HAP-1 (cell line): ENCODE measurements at regions not wholly inside any gene's neighbourhood (a gene's known extent, or its start where the extent isn't known, plus 50 kb on each side); places are given as distances from the start of the nearest gene placed in this dataset.

Experiments used
- DNase-seq, 2 experiments: peaks; one replicate each; pipeline ENCODE4 v3.0.0-alpha.2; 2016 to 2020; ENCODE audit warnings: low spot score in 2 of 2
- H3K27me3 ChIP-seq: fragments of 250-450 bp; sonication (Bioruptor Pico); 2 replicates; pipeline ENCODE4 v1.5.1; 2020; ENCODE audit warnings: low read depth, mild to moderate bottlenecking, moderate library complexity
- H3K36me3 ChIP-seq: fragments of 250-450 bp; sonication (Bioruptor Pico); replicated peaks from 2 replicates; pipeline ENCODE4 v1.5.1; 2020; ENCODE audit warnings: mild to moderate bottlenecking
- H3K4me1 ChIP-seq: fragments of 250-450 bp; sonication (Bioruptor Pico); 2 replicates; pipeline ENCODE4 v1.5.1; 2020; ENCODE audit warnings: mild to moderate bottlenecking
- H3K4me3 ChIP-seq: fragments of 250-450 bp; sonication (Bioruptor Pico); 2 replicates; pipeline ENCODE4 v1.5.1; 2020; ENCODE audit warnings: mild to moderate bottlenecking, moderate library complexity
- H3K9me3 ChIP-seq: fragments of 250-450 bp; sonication (Bioruptor Pico); 2 replicates; pipeline ENCODE4 v1.5.1; 2020; ENCODE audit warnings: mild to moderate bottlenecking, moderate library complexity
- in situ Hi-C: fragments of 300-500 bp; cut with MboI; formaldehyde crosslinking; loops from 3 replicates; pipeline ENCODE4 v1.14.3; 2020; ENCODE audit warnings: low sequenced_read_pairs, inconsistent platforms, mixed read lengths

GRCh38 chr2:84373391-84373790, 85.7 kb downstream of the SUCLG1 start:
- no peaks in the 10 kb centered on the region for H3K27me3 ChIP-seq
- H3K4me1 ChIP-seq, result no peaks in the 10 kb centered on the region
- H3K4me3 ChIP-seq, result no peak overlapping the region
- DNase-seq, result no peak
- in situ Hi-C loops, result no loop called here
- no peaks in the 10 kb centered on the region for H3K36me3 ChIP-seq
- H3K9me3 ChIP-seq, result no peaks in the 10 kb centered on the region

GRCh38 chr2:84362541-84362940, 96.5 kb downstream of the SUCLG1 start:
- Histone ChIP-seq H3K27me3 (no peaks in the 10 kb centered on the region), H3K36me3 (no peaks in the 10 kb centered on the region), H3K4me3 (no peak overlapping the region), H3K9me3 (no peaks in the 10 kb centered on the region; the same call in 1 of the 2 replicates), H3K4me1 (no peaks in the 10 kb centered on the region)
- DNase-seq, result no peak
- in situ Hi-C loops, result no loop called here

GRCh38 chr2:84338069-84338468, 121.0 kb downstream of the SUCLG1 start:
- Histone ChIP-seq H3K36me3 (no peaks in the 10 kb centered on the region), H3K4me1 (no peaks in the 10 kb centered on the region), H3K4me3 (no peak overlapping the region), H3K9me3 (no peaks in the 10 kb centered on the region), H3K27me3 (no peaks in the 10 kb centered on the region)
- no peak for DNase-seq
- in situ Hi-C loops, result no loop called here

GRCh38 chr2:84327645-84328249, 131.3 kb downstream of the SUCLG1 start:
- Histone ChIP-seq H3K4me3 (no peak overlapping the region), H3K9me3 (no peaks in the 10 kb centered on the region), H3K36me3 (no peaks in the 10 kb centered on the region), H3K27me3 (no peaks in the 10 kb centered on the region), H3K4me1 (no peaks in the 10 kb centered on the region)
- in situ Hi-C loops, result no loop called here
- DNase-seq, result no peak

- no peaks in the 10 kb centered on the region for H3K27me3 ChIP-seq
- H3K4me1 ChIP-seq, result no peaks in the 10 kb centered on the region
- in situ Hi-C loops, result no loop called here
- no peak for DNase-seq
- no peak overlapping the region for H3K4me3 ChIP-seq
- H3K36me3 ChIP-seq, result no peaks in the 10 kb centered on the region
- H3K9me3 ChIP-seq, result no peaks in the 10 kb centered on the region
Measured at GRCh38 chr2:84326831-84327432, 132.1 kb downstream of the SUCLG1 start.

- in situ Hi-C loops, result no loop called here
- Histone ChIP-seq H3K27me3 (no peaks in the 10 kb centered on the region), H3K4me1 (no peaks in the 10 kb centered on the region), H3K4me3 (no peak overlapping the region), H3K36me3 (no peaks in the 10 kb centered on the region), H3K9me3 (no peaks in the 10 kb centered on the region)
- no peak for DNase-seq
Measured at GRCh38 chr2:84323890-84324289, 135.2 kb downstream of the SUCLG1 start.

- H3K27me3 ChIP-seq, result peaks cover 7% of the 10 kb centered on the region; the same call in 1 of the 2 replicates
- no peak overlapping the region for H3K4me3 ChIP-seq
- no peaks in the 10 kb centered on the region for H3K9me3 ChIP-seq
- no peaks in the 10 kb centered on the region for H3K4me1 ChIP-seq
- no peaks in the 10 kb centered on the region for H3K36me3 ChIP-seq
- in situ Hi-C loops, result no loop called here
- no peak for DNase-seq
Measured at GRCh38 chr2:84320940-84321339, 138.1 kb downstream of the SUCLG1 start.

- Histone ChIP-seq H3K27me3 (peaks cover 7% of the 10 kb centered on the region; the same call in 1 of the 2 replicates), H3K4me1 (peaks cover 1% of the 10 kb centered on the region; the same call in 1 of the 2 replicates), H3K4me3 (no peak overlapping the region), H3K9me3 (no peaks in the 10 kb centered on the region), H3K36me3 (no peaks in the 10 kb centered on the region)
- in situ Hi-C loops, result no loop called here
- no peak for DNase-seq
Measured at GRCh38 chr2:84319581-84319980, 139.5 kb downstream of the SUCLG1 start.

- Histone ChIP-seq H3K36me3 (no peaks in the 10 kb centered on the region), H3K27me3 (peaks cover 7% of the 10 kb centered on the region; the same call in 1 of the 2 replicates), H3K4me1 (peaks cover 2% of the 10 kb centered on the region; the same call in 1 of the 2 replicates), H3K9me3 (no peaks in the 10 kb centered on the region), H3K4me3 (no peak overlapping the region)
- in situ Hi-C loops, result no loop called here
- no peak for DNase-seq
Measured at GRCh38 chr2:84317135-84317534, 141.9 kb downstream of the SUCLG1 start.

GRCh38 chr2:84314901-84315330, 144.2 kb downstream of the SUCLG1 start:
- H3K27me3 ChIP-seq, result peaks cover 7% of the 10 kb centered on the region; the same call in 1 of the 2 replicates
- in situ Hi-C loops, result no loop called here

GRCh38 chr2:84314250-84314649, 144.8 kb downstream of the SUCLG1 start:
- peaks cover 2% of the 10 kb centered on the region; the same call in 1 of the 2 replicates for H3K4me1 ChIP-seq
- no peak overlapping the region for H3K4me3 ChIP-seq
- H3K27me3 ChIP-seq, result peaks cover 10% of the 10 kb centered on the region
- H3K9me3 ChIP-seq, result no peaks in the 10 kb centered on the region
- in situ Hi-C loops, result no loop called here
- no peak for DNase-seq
- H3K36me3 ChIP-seq, result no peaks in the 10 kb centered on the region

More at GRCh38 chr2:84314901-84315330, 144.2 kb downstream of the SUCLG1 start:
- Histone ChIP-seq H3K9me3 (no peaks in the 10 kb centered on the region), H3K4me1 (peaks cover 2% of the 10 kb centered on the region; the same call in 1 of the 2 replicates), H3K36me3 (no peaks in the 10 kb centered on the region), H3K4me3 (no peak overlapping the region)
- DNase-seq, result peak; percentile 79 to 93

- in situ Hi-C loops, result no loop called here
- H3K4me1 ChIP-seq, result no peaks in the 10 kb centered on the region
- no peaks in the 10 kb centered on the region for H3K36me3 ChIP-seq
- DNase-seq, result no peak
- no peaks in the 10 kb centered on the region; the same call in 1 of the 2 replicates for H3K9me3 ChIP-seq
- H3K27me3 ChIP-seq, result peaks cover 5% of the 10 kb centered on the region; the same call in 1 of the 2 replicates
- no peak overlapping the region for H3K4me3 ChIP-seq
Measured at GRCh38 chr2:84309281-84309680, 149.8 kb downstream of the SUCLG1 start.

GRCh38 chr2:84306361-84306760, 152.7 kb downstream of the SUCLG1 start:
- Histone ChIP-seq H3K9me3 (no peaks in the 10 kb centered on the region; the same call in 1 of the 2 replicates), H3K4me1 (no peaks in the 10 kb centered on the region), H3K27me3 (peaks cover 5% of the 10 kb centered on the region; the same call in 1 of the 2 replicates), H3K36me3 (no peaks in the 10 kb centered on the region), H3K4me3 (no peak overlapping the region)
- DNase-seq, result no peak
- in situ Hi-C loops, result no loop called here
